Immature natural killer cell (primary cell): ENCODE measurements at regions not wholly inside any gene's neighbourhood (a gene's known extent, or its start where the extent isn't known, plus 50 kb on each side); places are given as distances from the start of the nearest gene placed in this dataset.
A peak's percentile ranks its signal among the peaks of the same experiment; 100 is the strongest.

ENCODE experiments used
- DNase-seq, 3 donors: peaks; one replicate each; pipeline ENCODE4 v3.0.0; 2022; ENCODE audit warnings: mixed read lengths in 1 of 3
- H3K27ac Mint-ChIP-seq, 6 donors: one replicate each; pipeline ENCODE4 v1.8.0; 2020; ENCODE audit warnings: mixed read lengths in 6 of 6, mild to moderate bottlenecking in 5 of 6, inconsistent platforms in 4 of 6, moderate library complexity in 3 of 6
- H3K27me3 Mint-ChIP-seq, 3 donors: one replicate each; pipeline ENCODE4 v1.8.0; 2020 to 2021; ENCODE audit warnings: low read depth in 3 of 3, mild to moderate bottlenecking in 3 of 3, mixed read lengths in 3 of 3, moderate library complexity in 3 of 3, inconsistent platforms in 1 of 3
- H3K36me3 Mint-ChIP-seq, 3 donors: one replicate each; pipeline ENCODE4 v1.8.0; 2020; ENCODE audit warnings: mixed read lengths in 3 of 3, inconsistent platforms in 2 of 3, mild to moderate bottlenecking in 2 of 3
- H3K4me1 Mint-ChIP-seq, 2 donors: one replicate each; pipeline ENCODE4 v1.8.0; 2020; ENCODE audit warnings: inconsistent platforms in 2 of 2, mild to moderate bottlenecking in 2 of 2, mixed read lengths in 2 of 2, moderate library complexity in 1 of 2
- H3K4me3 Mint-ChIP-seq, 5 donors: one replicate each; pipeline ENCODE4 v1.8.0; 2020; ENCODE audit warnings: mild to moderate bottlenecking in 5 of 5, mixed read lengths in 5 of 5, inconsistent platforms in 3 of 5, moderate library complexity in 3 of 5
- H3K9me3 Mint-ChIP-seq, 6 donors: one replicate each; pipeline ENCODE4 v1.8.0; 2020; ENCODE audit warnings: mild to moderate bottlenecking in 6 of 6, mixed read lengths in 6 of 6, inconsistent platforms in 4 of 6, moderate library complexity in 3 of 6

- no peaks in the 10 kb centered on the region for H3K4me1 Mint-ChIP-seq
- no peak overlapping the region for H3K4me3 Mint-ChIP-seq
- H3K27ac Mint-ChIP-seq: no peak overlapping the region
- no peak for DNase-seq
- no peaks in the 10 kb centered on the region for H3K36me3 Mint-ChIP-seq
- H3K9me3 Mint-ChIP-seq: peaks cover 2 to 27% (median 14%) of the 10 kb centered on the region in 6 donors
- peaks cover 0 to 2% (median 2%) of the 10 kb centered on the region in 3 donors for H3K27me3 Mint-ChIP-seq
These were observed 150.5 kb downstream of the TBXT start for GRCh38 chr6:166017032-166017635.

- no peaks in the 10 kb centered on the region for H3K36me3 Mint-ChIP-seq
- DNase-seq: no peak
- H3K4me3 Mint-ChIP-seq: no peak overlapping the region
- H3K27me3 Mint-ChIP-seq: peaks cover 4 to 6% (median 5%) of the 10 kb centered on the region in 3 donors
- H3K4me1 Mint-ChIP-seq: no peaks in the 10 kb centered on the region
- peaks cover 2 to 27% (median 16%) of the 10 kb centered on the region in 6 donors for H3K9me3 Mint-ChIP-seq
- no peak overlapping the region for H3K27ac Mint-ChIP-seq
These were observed 152.7 kb downstream of the TBXT start for GRCh38 chr6:166014966-166015365.

- Mint-ChIP-seq H3K36me3 (no peaks in the 10 kb centered on the region), H3K27me3 (peaks cover 15 to 20% (median 16%) of the 10 kb centered on the region in 3 donors), H3K4me3 (no peak overlapping the region), H3K27ac (no peak overlapping the region), H3K9me3 (peaks cover 0 to 4% (median under 1%) of the 10 kb centered on the region in 6 donors), H3K4me1 (no peaks in the 10 kb centered on the region)
- DNase-seq: no peak
These were observed 157.3 kb downstream of the TBXT start for GRCh38 chr6:166010136-166010960.

- Mint-ChIP-seq H3K36me3 (no peaks in the 10 kb centered on the region), H3K4me1 (no peaks in the 10 kb centered on the region), H3K9me3 (peaks cover 0 to 6% (median under 1%) of the 10 kb centered on the region in 6 donors), H3K4me3 (no peak overlapping the region), H3K27me3 (peaks cover 16 to 20% (median 16%) of the 10 kb centered on the region in 3 donors), H3K27ac (no peak overlapping the region)
- DNase-seq: no peak
These were observed 158.1 kb downstream of the TBXT start for GRCh38 chr6:166009385-166010031.

- no peaks in the 10 kb centered on the region for H3K4me1 Mint-ChIP-seq
- no peak overlapping the region for H3K27ac Mint-ChIP-seq
- H3K27me3 Mint-ChIP-seq: peaks cover 17 to 23% (median 19%) of the 10 kb centered on the region in 3 donors
- no peaks in the 10 kb centered on the region for H3K36me3 Mint-ChIP-seq
- peaks cover 0 to 6% (median under 1%) of the 10 kb centered on the region in 6 donors for H3K9me3 Mint-ChIP-seq
- H3K4me3 Mint-ChIP-seq: no peak overlapping the region
- no peak for DNase-seq
These were observed 158.9 kb downstream of the TBXT start for GRCh38 chr6:166008441-166009369.

- H3K4me3 Mint-ChIP-seq: no peak overlapping the region
- DNase-seq: no peak
- H3K27me3 Mint-ChIP-seq: peaks cover 17 to 23% (median 19%) of the 10 kb centered on the region in 3 donors
- no peak overlapping the region for H3K27ac Mint-ChIP-seq
- H3K9me3 Mint-ChIP-seq: peaks cover 0 to 6% (median under 1%) of the 10 kb centered on the region in 6 donors
- H3K36me3 Mint-ChIP-seq: no peaks in the 10 kb centered on the region
- no peaks in the 10 kb centered on the region for H3K4me1 Mint-ChIP-seq
These were observed 160.0 kb downstream of the TBXT start for GRCh38 chr6:166007349-166008263.

- peaks cover 0 to 6% (median under 1%) of the 10 kb centered on the region in 6 donors for H3K9me3 Mint-ChIP-seq
- H3K4me1 Mint-ChIP-seq: no peaks in the 10 kb centered on the region
- H3K36me3 Mint-ChIP-seq: no peaks in the 10 kb centered on the region
- H3K27ac Mint-ChIP-seq: no peak overlapping the region
- peaks cover 16 to 23% (median 18%) of the 10 kb centered on the region in 3 donors for H3K27me3 Mint-ChIP-seq
- no peak for DNase-seq
- no peak overlapping the region for H3K4me3 Mint-ChIP-seq
These were observed 160.8 kb downstream of the TBXT start for GRCh38 chr6:166006900-166007301.

GRCh38 chr6:166005944-166006899 is 161.4 kb downstream of the TBXT start:
- Mint-ChIP-seq H3K4me1 (no peaks in the 10 kb centered on the region), H3K36me3 (no peaks in the 10 kb centered on the region), H3K27ac (peak overlapping the region in 1 of 6 donors; percentile 41), H3K27me3 (peaks cover 15 to 27% (median 16%) of the 10 kb centered on the region in 3 donors), H3K4me3 (no peak overlapping the region), H3K9me3 (peaks cover 0 to 8% (median under 1%) of the 10 kb centered on the region in 6 donors)
- no peak for DNase-seq

GRCh38 chr6:166005401-166005943 is 162.2 kb downstream of the TBXT start:
- H3K4me1 Mint-ChIP-seq: no peaks in the 10 kb centered on the region
- peaks cover 0 to 9% (median under 1%) of the 10 kb centered on the region in 6 donors for H3K9me3 Mint-ChIP-seq
- DNase-seq: no peak
- H3K36me3 Mint-ChIP-seq: no peaks in the 10 kb centered on the region
- H3K27me3 Mint-ChIP-seq: peaks cover 15 to 28% (median 16%) of the 10 kb centered on the region in 3 donors
- H3K4me3 Mint-ChIP-seq: no peak overlapping the region
- H3K27ac Mint-ChIP-seq: no peak overlapping the region

- no peak for DNase-seq
- peaks cover 0 to 6% (median 0%) of the 10 kb centered on the region in 6 donors for H3K9me3 Mint-ChIP-seq
- H3K4me3 Mint-ChIP-seq: no peak overlapping the region
- H3K27me3 Mint-ChIP-seq: peaks cover 12 to 28% (median 14%) of the 10 kb centered on the region in 3 donors
- no peaks in the 10 kb centered on the region for H3K36me3 Mint-ChIP-seq
- H3K27ac Mint-ChIP-seq: no peak overlapping the region
- H3K4me1 Mint-ChIP-seq: no peaks in the 10 kb centered on the region
These were observed 162.8 kb downstream of the TBXT start for GRCh38 chr6:166004876-166005275.

- no peak for DNase-seq
- Mint-ChIP-seq H3K4me3 (no peak overlapping the region), H3K27ac (no peak overlapping the region), H3K4me1 (no peaks in the 10 kb centered on the region), H3K9me3 (peaks cover 0 to 6% (median 0%) of the 10 kb centered on the region in 6 donors), H3K36me3 (no peaks in the 10 kb centered on the region), H3K27me3 (peaks cover 11 to 28% (median 12%) of the 10 kb centered on the region in 3 donors)
These were observed 163.2 kb downstream of the TBXT start for GRCh38 chr6:166004471-166004870.
